ENCODE measurements at regions not wholly inside any gene's neighbourhood (a gene's known extent, or its start where the extent isn't known, plus 50 kb on each side); places are given as distances from the start of the nearest gene placed in this dataset.

DNA sequence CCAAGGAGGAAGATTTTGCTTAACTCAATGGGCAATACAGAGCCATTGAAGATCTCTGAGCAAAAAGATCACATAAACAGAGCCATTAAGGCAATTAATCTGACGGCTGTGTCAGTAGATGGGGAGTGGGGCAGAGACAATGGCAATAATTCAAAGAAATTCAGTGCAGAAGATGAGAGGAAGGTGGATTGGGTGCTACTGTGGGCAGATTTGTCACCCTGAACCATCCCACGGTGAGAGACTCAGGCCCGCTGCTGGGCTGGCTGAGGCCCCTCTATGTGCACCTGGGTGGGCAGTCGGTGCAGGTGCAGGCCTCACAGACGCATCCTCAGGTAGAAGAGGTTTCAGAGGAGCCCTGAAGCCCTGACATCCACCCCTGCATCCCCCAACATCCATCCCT is 458.6 kb downstream of the EIPR1 start:
- H3K27ac ChIP-seq (ENCODE audit: poor library complexity, severe bottlenecking): no peak overlapping the region
- no peaks in the 10 kb centered on the region for H3K9me3 ChIP-seq (ENCODE audit: severe bottlenecking)
- H3K4me1 ChIP-seq (ENCODE audit: insufficient read depth, poor library complexity, severe bottlenecking): no peaks in the 10 kb centered on the region
- no peak for ATAC-seq (ENCODE audit: low read depth)
- no peak overlapping the region for H3K4me3 ChIP-seq (ENCODE audit: severe bottlenecking)
- H3K27me3 ChIP-seq (ENCODE audit: insufficient read depth, poor library complexity, severe bottlenecking): no peaks in the 10 kb centered on the region
- TF ChIP-seq, protein P1, sequence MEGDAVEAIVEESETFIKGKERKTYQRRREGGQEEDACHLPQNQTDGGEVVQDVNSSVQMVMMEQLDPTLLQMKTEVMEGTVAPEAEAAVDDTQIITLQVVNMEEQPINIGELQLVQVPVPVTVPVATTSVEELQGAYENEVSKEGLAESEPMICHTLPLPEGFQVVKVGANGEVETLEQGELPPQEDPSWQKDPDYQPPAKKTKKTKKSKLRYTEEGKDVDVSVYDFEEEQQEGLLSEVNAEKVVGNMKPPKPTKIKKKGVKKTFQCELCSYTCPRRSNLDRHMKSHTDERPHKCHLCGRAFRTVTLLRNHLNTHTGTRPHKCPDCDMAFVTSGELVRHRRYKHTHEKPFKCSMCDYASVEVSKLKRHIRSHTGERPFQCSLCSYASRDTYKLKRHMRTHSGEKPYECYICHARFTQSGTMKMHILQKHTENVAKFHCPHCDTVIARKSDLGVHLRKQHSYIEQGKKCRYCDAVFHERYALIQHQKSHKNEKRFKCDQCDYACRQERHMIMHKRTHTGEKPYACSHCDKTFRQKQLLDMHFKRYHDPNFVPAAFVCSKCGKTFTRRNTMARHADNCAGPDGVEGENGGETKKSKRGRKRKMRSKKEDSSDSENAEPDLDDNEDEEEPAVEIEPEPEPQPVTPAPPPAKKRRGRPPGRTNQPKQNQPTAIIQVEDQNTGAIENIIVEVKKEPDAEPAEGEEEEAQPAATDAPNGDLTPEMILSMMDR (IDR thresholded peaks at IDR 0.05; ENCODE audit: poor library complexity, severe bottlenecking): no peak
- DNase-seq (ENCODE audit: low spot score): no peak
- no peaks in the 10 kb centered on the region for H3K36me3 ChIP-seq (ENCODE audit: low read depth)

DNA sequence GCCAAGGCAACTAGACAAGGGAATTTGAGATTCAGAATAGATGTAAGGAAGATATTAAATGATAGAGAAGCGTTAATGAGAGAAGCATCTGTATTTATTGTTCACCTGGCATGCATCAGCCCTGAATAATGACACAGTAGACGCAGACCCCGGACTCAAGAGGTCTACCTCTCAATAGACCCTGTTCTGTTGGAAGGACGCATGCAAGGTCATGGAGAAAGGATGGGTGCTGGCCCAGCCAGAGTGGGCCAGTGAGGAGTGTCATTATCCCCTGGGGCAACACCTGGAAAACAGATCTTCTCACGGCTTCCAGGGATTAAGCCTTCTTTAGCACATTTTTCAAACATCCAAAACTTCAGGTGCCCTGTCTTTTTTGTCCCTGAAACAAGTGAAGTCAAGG is 461.0 kb downstream of the EIPR1 start:
- TF ChIP-seq, protein P1 (IDR thresholded peaks at IDR 0.05; ENCODE audit: poor library complexity, severe bottlenecking): no peak
- no peaks in the 10 kb centered on the region for H3K4me1 ChIP-seq (ENCODE audit: insufficient read depth, poor library complexity, severe bottlenecking)
- no peaks in the 10 kb centered on the region for H3K36me3 ChIP-seq (ENCODE audit: low read depth)
- no peak overlapping the region for H3K27ac ChIP-seq (ENCODE audit: poor library complexity, severe bottlenecking)
- no peaks in the 10 kb centered on the region for H3K27me3 ChIP-seq (ENCODE audit: insufficient read depth, poor library complexity, severe bottlenecking)
- no peak overlapping the region for H3K4me3 ChIP-seq (ENCODE audit: severe bottlenecking)
- no peaks in the 10 kb centered on the region for H3K9me3 ChIP-seq (ENCODE audit: severe bottlenecking)
- ATAC-seq (ENCODE audit: low read depth): no peak
- no peak for DNase-seq (ENCODE audit: low spot score)

DNA sequence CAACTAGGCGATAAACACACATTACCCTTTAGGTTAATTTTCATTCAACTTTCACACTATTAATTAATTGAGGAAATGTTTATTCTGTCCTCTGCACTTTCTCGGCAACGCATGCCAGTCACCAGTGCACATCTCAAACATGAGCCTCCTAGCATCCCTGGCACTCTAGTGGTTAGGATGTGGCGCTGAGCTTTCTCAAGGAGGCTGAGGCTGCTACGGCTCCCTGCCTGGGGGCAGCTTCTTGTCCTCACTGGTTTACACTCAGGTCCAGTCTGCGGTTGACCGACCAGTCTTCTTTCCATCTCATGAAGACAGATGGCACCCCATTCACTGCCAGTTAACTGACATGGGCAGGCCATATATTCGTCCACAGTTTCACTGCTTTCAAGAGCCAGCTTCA is 463.4 kb downstream of the EIPR1 start:
- H3K9me3 ChIP-seq (ENCODE audit: severe bottlenecking): no peaks in the 10 kb centered on the region
- H3K4me1 ChIP-seq (ENCODE audit: insufficient read depth, poor library complexity, severe bottlenecking): no peaks in the 10 kb centered on the region
- DNase-seq (ENCODE audit: low spot score) (no peak), ATAC-seq (ENCODE audit: low read depth) (no peak)
- H3K27me3 ChIP-seq (ENCODE audit: insufficient read depth, poor library complexity, severe bottlenecking): no peaks in the 10 kb centered on the region
- no peaks in the 10 kb centered on the region for H3K36me3 ChIP-seq (ENCODE audit: low read depth)
- no peak overlapping the region for H3K4me3 ChIP-seq (ENCODE audit: severe bottlenecking)
- H3K27ac ChIP-seq (ENCODE audit: poor library complexity, severe bottlenecking): no peak overlapping the region
- TF ChIP-seq, protein P1 (IDR thresholded peaks at IDR 0.05; ENCODE audit: poor library complexity, severe bottlenecking): no peak

DNA sequence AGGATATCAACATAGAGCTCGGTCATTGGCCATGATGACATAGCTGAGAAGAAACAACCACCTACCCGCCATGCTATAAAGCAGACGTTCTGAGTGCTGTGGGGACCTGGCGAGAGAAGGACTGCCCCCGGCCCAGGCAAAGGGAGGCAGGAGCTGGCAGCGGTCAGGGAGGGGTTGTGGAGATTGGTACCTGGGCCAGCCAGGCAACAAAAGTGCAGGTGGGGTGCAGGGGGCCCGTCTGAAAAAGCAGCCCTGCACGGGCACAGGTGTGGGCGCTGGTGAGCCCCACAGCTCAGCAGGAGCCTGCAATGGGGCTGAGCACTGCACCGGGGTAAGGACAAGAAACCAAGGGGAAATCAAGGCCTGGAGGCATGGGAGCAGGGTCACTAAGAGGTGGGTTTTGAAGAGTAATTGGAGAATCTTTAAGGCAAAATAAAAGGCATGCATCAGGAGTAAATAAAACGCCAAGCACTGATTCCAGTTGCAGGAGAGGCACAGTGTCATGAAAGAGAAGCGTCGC is 464.0 kb downstream of the EIPR1 start:
- Histone ChIP-seq H3K4me1 (ENCODE audit: insufficient read depth, poor library complexity, severe bottlenecking) (no peaks in the 10 kb centered on the region), H3K27me3 (ENCODE audit: insufficient read depth, poor library complexity, severe bottlenecking) (no peaks in the 10 kb centered on the region), H3K27ac (ENCODE audit: poor library complexity, severe bottlenecking) (no peak overlapping the region), H3K36me3 (ENCODE audit: low read depth) (no peaks in the 10 kb centered on the region), H3K4me3 (ENCODE audit: severe bottlenecking) (no peak overlapping the region), H3K9me3 (ENCODE audit: severe bottlenecking) (no peaks in the 10 kb centered on the region)
- DNase-seq (ENCODE audit: low spot score) (no peak), ATAC-seq (ENCODE audit: low read depth) (no peak)
- TF ChIP-seq, protein P1 (IDR thresholded peaks at IDR 0.05; ENCODE audit: poor library complexity, severe bottlenecking): no peak

DNA sequence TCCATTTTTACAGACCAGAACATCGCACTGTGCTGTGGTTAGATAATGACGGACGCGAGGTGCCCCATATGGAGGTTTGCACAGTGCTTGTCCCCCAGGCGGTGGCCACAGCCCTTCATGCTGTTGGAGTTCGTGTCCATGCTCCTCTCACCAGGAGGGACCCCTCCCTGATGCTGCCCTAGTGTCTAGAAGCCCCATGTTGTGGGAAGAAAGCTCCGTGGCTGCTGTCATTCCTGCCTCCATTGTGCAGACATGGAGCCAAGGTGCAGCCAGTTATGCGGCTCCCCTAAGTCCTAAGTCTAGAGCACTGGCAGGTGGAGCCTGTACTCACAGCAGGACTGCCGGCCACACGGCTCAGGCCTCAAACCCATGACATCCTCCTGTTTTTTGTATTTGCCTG is 464.9 kb downstream of the EIPR1 start:
- H3K4me1 ChIP-seq (ENCODE audit: insufficient read depth, poor library complexity, severe bottlenecking): no peaks in the 10 kb centered on the region
- no peak for ATAC-seq (ENCODE audit: low read depth)
- H3K27me3 ChIP-seq (ENCODE audit: insufficient read depth, poor library complexity, severe bottlenecking): no peaks in the 10 kb centered on the region

More for the DNA sequence above, 464.9 kb downstream of the EIPR1 start:
- no peaks in the 10 kb centered on the region for H3K36me3 ChIP-seq (ENCODE audit: low read depth)
- H3K4me3 ChIP-seq (ENCODE audit: severe bottlenecking): no peak overlapping the region
- TF ChIP-seq, protein P1 (IDR thresholded peaks at IDR 0.05; ENCODE audit: poor library complexity, severe bottlenecking): no peak
- no peak for DNase-seq (ENCODE audit: low spot score)
- H3K27ac ChIP-seq (ENCODE audit: poor library complexity, severe bottlenecking): no peak overlapping the region
- no peaks in the 10 kb centered on the region for H3K9me3 ChIP-seq (ENCODE audit: severe bottlenecking)

Measured in RWPE2 (cell line).